Endothelial cell of umbilical vein (primary cell): ENCODE measurements at regions not wholly inside any gene's neighbourhood (a gene's known extent, or its start where the extent isn't known, plus 50 kb on each side); places are given as distances from the start of the nearest gene placed in this dataset.

Experiments used
- BruUV-seq: library from RNA; stranded (reverse); fragments of 400-500 nt; replicated peaks from 2 replicates; lab custom pipeline; 2021; lab: Mats Ljungman, UMichigan
- CTCF ChIA-PET: fragments of 300-600, 350-600 bp; sonication (Branson Sonifier 250); formaldehyde crosslinking; loops from one replicate; lab custom pipeline; 2021; ENCODE audit warnings: antibody characterized with exemption, inconsistent platforms; lab: Charles Lee
- POLR2A ChIA-PET: fragments of 300-600, 350-600 bp; sonication (Branson Sonifier 250); formaldehyde crosslinking; loops from one replicate; lab custom pipeline; 2021; ENCODE audit warnings: antibody characterized with exemption, inconsistent platforms; lab: Charles Lee
- DNase-seq: peaks from one replicate; pipeline ENCODE4 v3.0.0-alpha.2; 2011; ENCODE audit warnings: low read depth, low spot score
- FAIRE-seq: peaks from 2 replicates; lab custom pipeline; 2011; peaks lifted over from hg19 to GRCh38; lab: Jason Lieb, UNC
- H2AFZ ChIP-seq: 2 replicates; pipeline ENCODE4 v1.6.0; 2012; ENCODE audit warnings: low read depth, low read length, control low read depth, inconsistent platforms
- H3K27ac ChIP-seq: 2 replicates; pipeline ENCODE4 v1.5.1; 2011; ENCODE audit warnings: low read depth, mild to moderate bottlenecking, control low read depth, low read length, moderate library complexity; ENCODE audit not compliant: insufficient read depth
- H3K27me3 ChIP-seq, 2 experiments: 2 replicates each; pipeline versions ENCODE4 v1.6.0 to v1.6.1; 2011; ENCODE audit warnings: low read length in 2 of 2, mixed read lengths in 1 of 2; ENCODE audit not compliant: control insufficient read depth in 2 of 2, insufficient read depth in 2 of 2
- H3K36me3 ChIP-seq, 2 experiments: 2 replicates in 1 of 2; 3 replicates in 1 of 2; pipeline ENCODE4 v1.5.1; 2011; ENCODE audit warnings: low read length in 2 of 2, mild to moderate bottlenecking in 1 of 2, moderate library complexity in 1 of 2; ENCODE audit not compliant: control insufficient read depth in 2 of 2, insufficient read depth in 2 of 2; ENCODE audit errors: extremely low read depth in 1 of 2
- H3K4me1 ChIP-seq: 3 replicates; pipeline ENCODE4 v1.5.1; 2011; ENCODE audit warnings: mild to moderate bottlenecking, low read length; ENCODE audit not compliant: control insufficient read depth, insufficient read depth; ENCODE audit errors: extremely low read depth
- H3K4me2 ChIP-seq: 2 replicates; pipeline ENCODE4 v1.6.1; 2011; ENCODE audit warnings: low read length, control low read depth, mixed read lengths; ENCODE audit not compliant: insufficient read depth
- H3K4me3 ChIP-seq, 3 experiments: fragments of 200-600 bp in 1 of 3; sonication (generic), shearing (Covaris generic) in 1 of 3; replicated peaks in 1 of 3; 2 replicates each; pipeline ENCODE4 v1.5.1; 2011 to 2016; ENCODE audit warnings: control low read depth in 3 of 3, low read length in 3 of 3, mild to moderate bottlenecking in 2 of 3, inconsistent platforms in 1 of 3, low read depth in 1 of 3, moderate library complexity in 1 of 3; ENCODE audit not compliant: insufficient read depth in 1 of 3
- H3K79me2 ChIP-seq: 2 replicates; pipeline ENCODE4 v1.6.0; 2012; ENCODE audit warnings: low read length, inconsistent platforms; ENCODE audit not compliant: control insufficient read depth, insufficient read depth
- H3K9ac ChIP-seq: replicated peaks from 2 replicates; pipeline ENCODE3; 2011; ENCODE audit warnings: low read length, control low read depth; ENCODE audit not compliant: insufficient read depth; ENCODE audit errors: extremely low read depth
- H3K9me1 ChIP-seq: replicated peaks from 3 replicates; pipeline ENCODE4 v1.6.0; 2011; ENCODE audit warnings: mild to moderate bottlenecking, low read length; ENCODE audit not compliant: control insufficient read depth, insufficient read depth; ENCODE audit errors: extremely low read depth
- H3K9me3 ChIP-seq: replicated peaks from 2 replicates; pipeline ENCODE4 v1.5.1; 2012; ENCODE audit warnings: low read length, inconsistent platforms; ENCODE audit not compliant: control insufficient read depth, insufficient read depth
- H4K20me1 ChIP-seq: replicated peaks from 2 replicates; pipeline ENCODE3; 2011; ENCODE audit warnings: mild to moderate bottlenecking, low read length; ENCODE audit not compliant: control insufficient read depth, insufficient read depth; ENCODE audit errors: extremely low read depth
- CTCF ChIP-seq, 2 donors: IDR thresholded peaks; 1 replicate in 1 of 2; 2 replicates in 1 of 2; pipeline ENCODE4 v1.5.1; 2011; ENCODE audit warnings: low read length in 2 of 2, mild to moderate bottlenecking in 2 of 2, moderate library complexity in 2 of 2, control low read depth in 1 of 2, inconsistent platforms in 1 of 2, low read depth in 1 of 2; ENCODE audit not compliant: insufficient read depth in 1 of 2; ENCODE audit errors: extremely low read depth in 1 of 2
- EZH2 ChIP-seq: IDR thresholded peaks from 2 replicates; pipeline ENCODE4 v1.6.1; 2012; ENCODE audit warnings: borderline replicate concordance, low read depth, mild to moderate bottlenecking, moderate library complexity, low read length, inconsistent platforms; ENCODE audit not compliant: severe bottlenecking
- FOS ChIP-seq: IDR thresholded peaks from 2 replicates; pipeline ENCODE4 v1.6.1; 2011; ENCODE audit warnings: mild to moderate bottlenecking, low read length, moderate library complexity, borderline replicate concordance; ENCODE audit not compliant: insufficient read depth
- GATA2 ChIP-seq: IDR thresholded peaks from 2 replicates; pipeline ENCODE4 v1.7.0; 2011; ENCODE audit warnings: low read depth, mild to moderate bottlenecking, moderate library complexity, mixed read lengths, low read length; ENCODE audit not compliant: insufficient read length, insufficient read depth
- JUN ChIP-seq: IDR thresholded peaks from 2 replicates; pipeline ENCODE4 v1.6.1; 2011; ENCODE audit warnings: borderline replicate concordance, low read depth; ENCODE audit not compliant: insufficient read length, insufficient read depth
- MAX ChIP-seq: IDR thresholded peaks from 2 replicates; pipeline ENCODE4 v1.6.1; 2011; ENCODE audit not compliant: insufficient read depth, insufficient read length
- MYC ChIP-seq: IDR thresholded peaks from one replicate; pipeline ENCODE4 v1.6.1; 2011; ENCODE audit warnings: mild to moderate bottlenecking, low read depth, low read length
- POLR2A ChIP-seq: IDR thresholded peaks from 2 replicates; pipeline ENCODE4 v1.6.1; 2012; ENCODE audit warnings: low read depth, mild to moderate bottlenecking, control low read depth, low read length
- POLR2AphosphoS5 ChIP-seq: IDR thresholded peaks from 2 replicates; pipeline ENCODE4 v1.6.1; 2012; ENCODE audit warnings: low read depth, mild to moderate bottlenecking, control low read depth, low read length, moderate library complexity; ENCODE audit not compliant: insufficient read depth
- dilution Hi-C: fragments of 300-500 bp; cut with MboI; formaldehyde crosslinking; loops from one replicate; pipeline ENCODE4 v1.15.0; 2019; ENCODE audit warnings: low sequenced_read_pairs; ENCODE audit not compliant: extremely low pct_ligation_motif_present
- intact Hi-C: fragments of 100-400 bp; cut with micrococcal nuclease; formaldehyde crosslinking; loops from one replicate; pipeline ENCODE4 v1.10.0; 2022

DNA sequence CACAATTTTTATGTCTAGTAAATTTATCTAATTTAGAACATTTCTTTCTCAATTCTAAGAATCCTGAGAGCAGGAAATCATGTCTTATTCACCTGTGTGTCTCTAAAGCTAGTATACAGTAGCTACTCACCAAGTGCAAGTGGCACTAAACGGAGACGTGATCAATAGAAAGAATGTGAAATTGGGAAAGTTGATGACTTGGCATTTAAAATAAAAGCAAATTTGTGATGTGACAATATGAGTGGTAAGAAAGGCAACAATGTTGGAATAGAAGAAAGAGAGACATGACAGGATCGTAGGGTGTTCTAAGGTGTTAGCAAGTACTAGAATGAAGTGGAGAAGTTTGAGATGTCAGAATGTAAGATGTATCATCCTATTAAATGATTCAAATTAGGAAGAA lies 725.9 kb downstream of the BCKDHB start:
- POLR2A ChIA-PET: no interaction called here
- CTCF ChIA-PET: interaction anchor here (1.1 kb wide), 1 partner anchor 227 kb away, joined by 3 read pairs; no protein-coding TSS in a partner anchor

GRCh38 chr6:80793411-80793810 lies 686.9 kb downstream of the BCKDHB start:
- Histone ChIP-seq H3K4me2 (no peak overlapping the region), H3K27ac (no peak overlapping the region), H2AFZ (no peak overlapping the region), H3K9me3 (no peaks in the 10 kb centered on the region), H3K9me1 (no peaks in the 10 kb centered on the region), H3K27me3 (no peaks in the 10 kb centered on the region), H3K36me3 (no peaks in the 10 kb centered on the region), H3K79me2 (no peaks in the 10 kb centered on the region), H3K4me3 (no peak overlapping the region), H4K20me1 (no peaks in the 10 kb centered on the region), H3K4me1 (no peaks in the 10 kb centered on the region), H3K9ac (no peak overlapping the region)
- POLR2A ChIA-PET: no interaction called here
- TF ChIP-seq JUN (no peak), MYC (no peak), MAX (no peak), POLR2AphosphoS5 (no peak), GATA2 (no peak), FOS (no peak), CTCF (IDR thresholded peaks at IDR 0.05; ENCODE audit: extremely low read depth in 1 of 2, insufficient read depth in 1 of 2, low read depth in 1 of 2, low read length in 2 of 2) (no peak), POLR2A (no peak), EZH2 (no peak)
- DNase-seq (no peak), FAIRE-seq (no peak)
- no TSS peak for BruUV-seq
- intact Hi-C loops (no loop called here), dilution Hi-C loops (no loop called here)
- CTCF ChIA-PET: no interaction called here

More for the DNA sequence above, 725.9 kb downstream of the BCKDHB start:
- Histone ChIP-seq H3K9me1 (no peaks in the 10 kb centered on the region), H2AFZ (no peak overlapping the region), H3K27ac (no peak overlapping the region), H3K9ac (no peak overlapping the region), H4K20me1 (no peaks in the 10 kb centered on the region), H3K4me3 (no peak overlapping the region), H3K79me2 (no peaks in the 10 kb centered on the region), H3K9me3 (no peaks in the 10 kb centered on the region), H3K36me3 (no peaks in the 10 kb centered on the region), H3K4me2 (no peak overlapping the region), H3K4me1 (no peaks in the 10 kb centered on the region), H3K27me3 (no peaks in the 10 kb centered on the region)
- no peak for FAIRE-seq
- TF ChIP-seq MYC: no peak
- TF ChIP-seq JUN: no peak
- no peak for TF ChIP-seq GATA2
- no peak for TF ChIP-seq POLR2A
- TF ChIP-seq FOS: no peak
- no peak for TF ChIP-seq POLR2AphosphoS5
- no peak for TF ChIP-seq EZH2
- no peak for TF ChIP-seq MAX
- DNase-seq: no peak
- intact Hi-C loops (no loop called here), dilution Hi-C loops (no loop called here)
- BruUV-seq: no TSS peak
